GM18498 (cell line): ENCODE measurements at regions not wholly inside any gene's neighbourhood (a gene's known extent, or its start where the extent isn't known, plus 50 kb on each side); places are given as distances from the start of the nearest gene placed in this dataset.

Source experiments
- ATAC-seq: cut with Tn5 transposase; IDR thresholded peaks from one replicate; pipeline ENCODE4 v1.9.1; 2021; ENCODE audit warnings: mild to moderate bottlenecking, moderate library complexity; ENCODE audit not compliant: unreplicated experiment

DNA sequence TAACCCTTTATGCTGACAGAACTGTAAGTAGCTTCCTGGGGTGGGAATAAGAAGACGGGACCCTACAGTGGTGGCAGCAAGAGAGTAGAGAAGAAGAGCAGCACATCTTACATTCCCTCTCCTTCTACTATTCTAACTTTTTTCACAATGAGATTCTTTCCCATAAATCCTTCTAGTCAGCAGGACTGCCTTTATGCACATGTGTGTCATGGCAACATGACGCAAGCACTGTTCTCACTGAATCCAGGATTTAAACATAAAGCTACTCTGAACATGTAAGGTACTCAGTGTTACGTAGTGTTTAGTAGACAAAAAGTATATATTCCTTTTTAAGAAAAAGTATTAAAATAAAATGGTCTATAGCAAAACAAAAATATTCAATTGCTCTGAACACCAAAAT is 309.7 kb upstream of the LYPLAL1 start:
- ATAC-seq, result no peak

GRCh38 chr1:218865591-218865990 is 308.1 kb upstream of the LYPLAL1 start:
- no peak for ATAC-seq

DNA sequence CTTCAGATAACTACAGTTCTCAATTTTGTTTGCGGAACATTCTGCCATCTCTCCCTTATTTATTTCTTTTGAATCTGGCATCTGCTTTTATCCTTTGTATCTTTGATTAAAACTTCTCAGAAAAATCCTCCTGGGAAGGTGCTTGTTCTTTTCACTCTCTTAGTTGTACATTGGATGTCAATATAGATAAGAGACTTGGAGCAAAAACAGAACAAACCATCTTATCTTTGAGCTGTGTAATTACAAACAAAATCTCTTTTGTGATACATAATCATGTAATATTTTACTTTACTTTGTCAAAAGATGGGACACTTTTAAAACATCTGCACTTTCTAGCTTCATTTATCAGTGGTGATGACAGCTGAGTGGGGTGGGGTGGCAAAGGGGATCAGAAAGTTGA is 307.2 kb upstream of the LYPLAL1 start:
- ATAC-seq, result no peak

GRCh38 chr1:218867066-218867465 is 306.6 kb upstream of the LYPLAL1 start:
- ATAC-seq, result no peak

- ATAC-seq, result no peak
Observed at GRCh38 chr1:218867941-218868626, 305.6 kb upstream of the LYPLAL1 start.

DNA sequence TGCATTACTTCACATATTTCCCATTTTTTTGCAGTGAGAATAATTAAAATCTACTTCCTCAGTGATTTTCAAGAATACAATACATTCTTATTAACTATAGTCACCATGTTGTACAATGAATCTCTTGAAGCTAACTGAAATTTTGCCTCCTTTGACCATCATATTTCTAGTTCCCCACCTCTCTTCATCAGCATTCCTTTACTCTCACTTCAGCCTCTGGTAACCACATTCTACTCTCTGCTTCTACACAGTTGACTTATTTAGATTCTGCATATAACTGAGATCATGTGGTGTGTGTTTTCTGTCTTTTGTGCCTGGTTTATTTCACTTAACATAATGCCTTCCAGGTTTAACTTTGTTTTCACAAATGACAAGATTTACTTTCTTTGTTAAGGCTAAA is 304.4 kb upstream of the LYPLAL1 start:
- ATAC-seq, result no peak

DNA sequence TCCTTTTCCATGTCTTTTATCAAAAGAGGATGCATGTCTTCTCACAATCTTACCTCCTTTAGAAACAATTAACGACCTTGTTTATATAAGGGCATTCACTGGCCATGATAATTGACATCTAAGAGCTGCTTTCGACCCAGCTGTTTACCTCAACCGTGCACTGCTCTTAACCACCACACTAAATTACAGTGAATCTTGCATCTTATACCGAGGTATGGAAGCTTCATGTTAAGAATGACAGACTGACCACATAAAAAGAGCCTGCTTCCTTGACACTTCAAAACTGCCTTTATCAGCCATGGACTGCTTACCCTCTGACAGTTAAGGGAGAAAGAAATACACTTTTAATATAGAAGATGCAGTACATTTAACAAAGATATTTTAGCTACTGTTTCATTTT is 301.7 kb upstream of the LYPLAL1 start:
- ATAC-seq, result no peak

GRCh38 chr1:218872928-218873327 is 300.8 kb upstream of the LYPLAL1 start:
- no peak for ATAC-seq

DNA sequence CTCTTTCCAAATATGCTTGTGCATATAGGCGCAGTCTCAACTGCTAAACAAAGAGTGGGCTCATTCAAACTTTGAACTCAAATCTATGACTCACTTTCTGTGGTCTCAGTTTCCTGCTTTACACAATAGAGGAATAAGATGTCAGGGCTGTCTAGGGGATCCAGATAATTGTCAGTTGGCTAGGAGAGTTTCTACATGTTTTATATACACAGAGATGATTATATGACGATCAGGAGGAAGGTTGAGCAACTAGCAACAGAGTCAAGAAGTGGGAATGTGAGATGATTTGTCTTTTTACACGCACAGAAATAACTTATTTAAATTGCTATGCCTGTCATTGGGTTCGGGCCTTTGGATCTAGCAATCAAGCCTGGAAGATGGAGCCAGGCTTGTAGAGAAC is 299.4 kb upstream of the LYPLAL1 start:
- ATAC-seq, result no peak

- no peak for ATAC-seq
Observed at GRCh38 chr1:218874801-218875400, 298.8 kb upstream of the LYPLAL1 start.

- no peak for ATAC-seq
Observed at GRCh38 chr1:218878369-218878768, 295.3 kb upstream of the LYPLAL1 start.

DNA sequence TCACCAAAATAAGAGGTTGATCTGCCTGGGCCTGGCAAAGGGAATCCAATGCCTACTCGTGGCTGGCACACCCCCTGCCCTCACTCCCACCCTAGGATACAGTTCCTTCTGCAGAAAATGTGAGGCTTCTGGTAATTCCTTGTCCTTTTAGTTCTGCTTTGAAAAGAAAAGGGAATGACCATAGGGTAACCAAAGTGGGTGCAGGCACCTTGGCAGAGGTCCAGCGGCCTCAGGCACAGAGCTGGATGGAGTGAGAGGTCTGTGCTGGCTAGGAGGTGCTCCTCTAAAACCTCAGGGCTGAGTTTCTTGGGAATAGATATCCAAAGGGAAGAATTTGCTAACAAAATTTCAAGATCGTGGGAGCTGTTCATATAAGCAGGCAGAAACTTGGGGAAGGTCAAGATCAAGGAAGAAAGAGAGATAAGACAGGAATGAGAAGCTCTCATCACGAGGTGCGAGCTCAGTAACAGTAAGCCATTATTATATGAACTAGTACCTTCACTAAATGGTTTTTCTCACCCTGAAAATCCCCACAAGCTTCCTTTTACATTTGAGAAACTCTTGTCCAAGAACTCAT is 293.1 kb upstream of the LYPLAL1 start:
- ATAC-seq, result no peak

DNA sequence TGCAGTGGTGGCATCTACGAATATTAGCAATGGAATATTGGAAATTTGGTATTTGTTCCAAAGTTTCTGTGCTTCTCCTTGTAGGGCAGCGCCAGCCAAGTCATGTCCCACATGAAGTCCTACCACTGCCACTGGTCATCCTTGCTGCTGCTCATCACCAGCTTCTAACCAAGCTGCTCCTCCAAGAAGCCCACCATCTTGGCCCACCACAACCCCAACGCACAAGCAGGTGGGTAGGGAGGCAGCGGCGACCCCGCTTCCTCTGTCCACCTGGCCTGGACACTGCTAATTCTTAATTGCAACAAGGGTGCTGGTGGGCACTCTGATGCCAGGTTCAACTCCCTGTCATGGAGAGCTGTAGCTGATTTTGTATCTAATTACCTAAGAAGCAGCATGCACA is 291.2 kb upstream of the LYPLAL1 start:
- no peak for ATAC-seq

DNA sequence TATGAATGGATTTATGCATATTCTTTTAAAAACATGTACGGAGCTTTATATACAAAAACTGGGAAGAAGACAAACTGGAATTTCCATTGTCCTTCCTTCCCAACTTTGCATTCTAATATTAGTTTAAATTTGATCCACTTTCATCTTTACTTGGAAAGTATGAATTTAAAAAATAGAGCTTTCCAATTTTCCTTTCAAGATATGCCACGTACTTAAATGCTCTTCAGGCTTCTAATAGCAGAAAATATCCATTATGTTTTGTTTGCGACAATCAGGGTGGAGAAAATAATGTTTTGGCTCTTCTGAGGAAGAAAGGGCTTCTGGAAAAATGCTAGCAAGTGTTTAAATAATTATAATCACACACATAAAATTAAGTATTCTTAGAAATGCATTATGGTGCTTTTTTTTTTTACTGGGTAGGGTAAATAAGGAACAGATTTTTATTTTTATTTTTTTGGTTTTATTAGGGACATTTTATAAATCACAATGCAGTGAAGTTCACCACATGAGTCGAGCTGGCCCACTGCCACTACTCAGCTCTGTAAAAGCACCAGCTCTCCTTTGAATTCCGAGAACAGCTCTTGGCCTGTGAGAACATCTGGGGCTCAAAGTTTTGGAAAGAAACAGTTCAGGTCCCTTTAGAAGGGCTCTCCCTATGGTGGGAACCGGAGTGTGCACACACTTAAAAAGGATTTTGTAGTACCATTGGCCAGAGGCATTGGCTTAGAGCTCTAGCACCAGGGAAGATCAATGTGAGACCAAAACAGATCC is 287.4 kb upstream of the LYPLAL1 start:
- no peak for ATAC-seq

DNA sequence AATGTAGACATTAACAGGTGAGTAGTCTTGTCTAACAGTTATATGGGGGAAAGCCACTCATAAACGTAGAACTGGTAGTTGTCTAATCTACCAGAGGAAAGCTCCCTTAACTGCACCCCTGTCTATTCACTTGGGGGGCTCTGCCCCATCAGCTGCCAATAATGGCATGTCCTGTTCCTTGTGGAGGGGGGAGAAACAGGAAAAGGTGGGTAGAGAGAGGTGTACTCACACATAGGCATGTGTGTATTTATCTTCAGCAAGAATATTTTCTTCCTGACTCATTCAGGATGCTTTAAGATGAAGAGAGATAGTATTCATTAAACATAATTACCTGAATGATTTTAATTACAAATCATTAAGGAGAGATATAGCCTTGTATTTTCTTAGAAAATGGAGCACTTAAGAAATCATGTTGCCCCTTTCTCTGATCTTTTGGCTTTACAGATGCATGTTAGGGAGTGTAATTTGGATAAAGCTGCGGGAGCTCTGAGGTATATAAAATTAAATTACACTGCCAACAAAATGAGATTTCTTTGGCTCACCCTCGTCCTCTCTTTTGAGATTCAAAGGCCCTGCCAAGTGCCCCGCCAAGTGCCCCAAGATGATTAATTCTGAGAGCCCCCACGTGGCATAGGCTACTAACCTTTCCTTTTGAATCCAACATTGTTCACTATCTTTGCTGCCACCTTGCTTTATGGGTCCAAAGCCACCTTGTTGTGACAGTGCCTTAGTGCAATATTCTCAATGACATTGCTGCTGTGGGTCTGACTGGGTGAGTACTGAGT is 286.3 kb upstream of the LYPLAL1 start:
- ATAC-seq, result no peak

DNA sequence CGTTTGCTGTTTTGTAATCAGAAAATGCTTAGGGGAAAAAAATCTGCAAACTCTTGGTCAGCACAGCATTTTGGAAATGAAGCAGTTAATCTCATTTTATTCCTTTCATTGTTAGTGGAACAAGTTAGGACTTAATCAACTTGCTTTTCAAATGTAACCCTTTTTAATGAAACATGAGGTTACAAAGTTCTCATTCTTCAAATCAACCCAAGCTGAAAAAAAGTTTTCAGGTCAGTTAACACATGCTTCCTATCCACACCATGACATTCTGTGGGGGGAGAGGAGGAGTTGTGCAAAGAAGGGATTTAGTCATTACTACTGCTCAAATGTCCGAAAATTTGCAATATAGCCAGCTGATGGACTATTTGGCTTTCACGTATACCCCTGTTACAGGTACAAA is 283.2 kb upstream of the LYPLAL1 start:
- ATAC-seq, result no peak

GRCh38 chr1:218891577-218891976 is 282.1 kb upstream of the LYPLAL1 start:
- ATAC-seq, result no peak

GRCh38 chr1:218895064-218895587 is 278.6 kb upstream of the LYPLAL1 start:
- ATAC-seq, result no peak

- ATAC-seq, result no peak
Observed at GRCh38 chr1:218896202-218896601, 277.5 kb upstream of the LYPLAL1 start.

DNA sequence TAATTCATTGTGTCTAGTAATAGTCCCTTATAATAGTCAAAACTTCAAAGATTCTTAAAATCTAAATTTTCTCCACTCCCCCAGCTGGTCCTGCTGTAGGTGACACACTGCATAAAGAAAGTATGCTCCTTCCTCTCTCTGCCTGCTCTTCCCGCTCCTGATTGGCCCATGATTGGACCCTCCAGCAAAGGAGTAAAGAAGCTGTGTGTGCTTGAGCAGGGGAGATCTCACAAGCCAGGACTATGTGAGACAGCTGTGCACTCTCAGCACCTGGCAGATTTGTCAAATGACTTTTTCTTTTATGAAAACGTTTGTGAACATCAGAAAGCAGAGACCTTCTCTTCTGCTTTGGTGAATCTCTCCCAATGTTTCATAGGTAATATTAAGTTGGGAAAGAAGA is 274.8 kb upstream of the LYPLAL1 start:
- no peak for ATAC-seq

DNA sequence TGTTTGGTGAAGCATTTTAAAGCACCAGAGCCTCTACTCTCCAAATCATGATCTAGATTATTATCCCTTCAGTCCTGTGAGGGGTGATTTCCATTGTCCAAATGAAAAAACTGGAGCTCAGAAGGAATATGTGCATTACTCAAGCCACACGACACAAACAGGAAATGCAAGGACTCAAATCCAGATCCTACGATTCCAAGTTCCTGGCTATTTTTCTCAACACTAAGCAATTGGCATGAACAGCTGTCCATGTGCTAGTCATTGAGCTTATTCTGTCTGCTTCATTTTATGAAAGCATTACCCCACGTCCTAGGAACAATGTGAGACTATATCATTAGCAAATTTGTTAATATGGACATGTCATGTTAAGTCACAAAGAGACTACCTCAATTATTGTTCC is 273.1 kb upstream of the LYPLAL1 start:
- ATAC-seq, result no peak
